ENCODE measurements at regions not wholly inside any gene's neighbourhood (a gene's known extent, or its start where the extent isn't known, plus 50 kb on each side); places are given as distances from the start of the nearest gene placed in this dataset.

- no peak overlapping the region for H3K4me3 Mint-ChIP-seq
- no peaks in the 10 kb centered on the region for H3K36me3 Mint-ChIP-seq
- no peak overlapping the region for H3K27ac Mint-ChIP-seq
- no peak for DNase-seq
- H3K27me3 Mint-ChIP-seq: no peaks in the 10 kb centered on the region
- H3K9me3 Mint-ChIP-seq: no peaks in the 10 kb centered on the region
- H3K4me1 Mint-ChIP-seq: no peaks in the 10 kb centered on the region
Measured at GRCh38 chr5:167814828-167815227, 476.6 kb upstream of the WWC1 start.

- Mint-ChIP-seq H3K9me3 (no peaks in the 10 kb centered on the region), H3K4me3 (no peak overlapping the region), H3K27ac (no peak overlapping the region), H3K27me3 (no peaks in the 10 kb centered on the region), H3K36me3 (no peaks in the 10 kb centered on the region), H3K4me1 (no peaks in the 10 kb centered on the region)
- DNase-seq: no peak
Measured at GRCh38 chr5:167816354-167816753, 475.1 kb upstream of the WWC1 start.

- Mint-ChIP-seq H3K9me3 (no peaks in the 10 kb centered on the region), H3K4me3 (no peak overlapping the region), H3K36me3 (no peaks in the 10 kb centered on the region), H3K4me1 (no peaks in the 10 kb centered on the region), H3K27ac (no peak overlapping the region), H3K27me3 (no peaks in the 10 kb centered on the region)
- no peak for DNase-seq
Measured at GRCh38 chr5:167816864-167817263, 474.6 kb upstream of the WWC1 start.

GRCh38 chr5:167819406-167819805 lies 472.0 kb upstream of the WWC1 start:
- DNase-seq: no peak
- Mint-ChIP-seq H3K27ac (no peak overlapping the region), H3K9me3 (no peaks in the 10 kb centered on the region), H3K4me3 (no peak overlapping the region), H3K36me3 (no peaks in the 10 kb centered on the region), H3K4me1 (no peaks in the 10 kb centered on the region), H3K27me3 (no peaks in the 10 kb centered on the region)

GRCh38 chr5:167820101-167820990 lies 471.1 kb upstream of the WWC1 start:
- Mint-ChIP-seq H3K4me1 (no peaks in the 10 kb centered on the region), H3K36me3 (no peaks in the 10 kb centered on the region), H3K27me3 (no peaks in the 10 kb centered on the region), H3K9me3 (no peaks in the 10 kb centered on the region), H3K27ac (no peak overlapping the region), H3K4me3 (no peak overlapping the region)
- DNase-seq: no peak

GRCh38 chr5:167821151-167821550 lies 470.3 kb upstream of the WWC1 start:
- H3K36me3 Mint-ChIP-seq: no peaks in the 10 kb centered on the region
- H3K27ac Mint-ChIP-seq: no peak overlapping the region
- no peaks in the 10 kb centered on the region for H3K4me1 Mint-ChIP-seq
- DNase-seq: no peak
- no peaks in the 10 kb centered on the region for H3K27me3 Mint-ChIP-seq
- no peaks in the 10 kb centered on the region for H3K9me3 Mint-ChIP-seq
- H3K4me3 Mint-ChIP-seq: no peak overlapping the region

- no peaks in the 10 kb centered on the region for H3K9me3 Mint-ChIP-seq
- H3K36me3 Mint-ChIP-seq: no peaks in the 10 kb centered on the region
- no peak for DNase-seq
- H3K4me3 Mint-ChIP-seq: no peak overlapping the region
- H3K4me1 Mint-ChIP-seq: no peaks in the 10 kb centered on the region
- no peaks in the 10 kb centered on the region for H3K27me3 Mint-ChIP-seq
- no peak overlapping the region for H3K27ac Mint-ChIP-seq
Measured at GRCh38 chr5:167821669-167822068, 469.8 kb upstream of the WWC1 start.

GRCh38 chr5:167822241-167822640 lies 469.2 kb upstream of the WWC1 start:
- H3K27ac Mint-ChIP-seq: no peak overlapping the region
- H3K9me3 Mint-ChIP-seq: no peaks in the 10 kb centered on the region
- DNase-seq: no peak
- H3K4me1 Mint-ChIP-seq: no peaks in the 10 kb centered on the region
- H3K27me3 Mint-ChIP-seq: no peaks in the 10 kb centered on the region
- H3K36me3 Mint-ChIP-seq: no peaks in the 10 kb centered on the region
- H3K4me3 Mint-ChIP-seq: no peak overlapping the region

- no peak for DNase-seq
- H3K36me3 Mint-ChIP-seq: no peaks in the 10 kb centered on the region
- no peaks in the 10 kb centered on the region for H3K27me3 Mint-ChIP-seq
- no peaks in the 10 kb centered on the region for H3K9me3 Mint-ChIP-seq
- no peak overlapping the region for H3K27ac Mint-ChIP-seq
- no peaks in the 10 kb centered on the region for H3K4me1 Mint-ChIP-seq
- no peak overlapping the region for H3K4me3 Mint-ChIP-seq
Measured at GRCh38 chr5:167823405-167823804, 468.0 kb upstream of the WWC1 start.

GRCh38 chr5:167827766-167828165 lies 463.7 kb upstream of the WWC1 start:
- H3K27me3 Mint-ChIP-seq: peaks cover 3% of the 10 kb centered on the region
- no peaks in the 10 kb centered on the region for H3K36me3 Mint-ChIP-seq
- H3K9me3 Mint-ChIP-seq: no peaks in the 10 kb centered on the region

GRCh38 chr5:167831754-167832504 lies 459.5 kb upstream of the WWC1 start:
- Mint-ChIP-seq H3K4me3 (no peak overlapping the region), H3K9me3 (no peaks in the 10 kb centered on the region), H3K27ac (no peak overlapping the region), H3K27me3 (peaks cover 3% of the 10 kb centered on the region), H3K4me1 (no peaks in the 10 kb centered on the region), H3K36me3 (no peaks in the 10 kb centered on the region)
- no peak for DNase-seq

More at GRCh38 chr5:167827766-167828165, 463.7 kb upstream of the WWC1 start:
- H3K4me1 Mint-ChIP-seq: no peaks in the 10 kb centered on the region
- DNase-seq: no peak
- H3K27ac Mint-ChIP-seq: no peak overlapping the region
- H3K4me3 Mint-ChIP-seq: no peak overlapping the region

- no peak overlapping the region for H3K4me3 Mint-ChIP-seq
- H3K9me3 Mint-ChIP-seq: no peaks in the 10 kb centered on the region
- H3K27ac Mint-ChIP-seq: no peak overlapping the region
- H3K4me1 Mint-ChIP-seq: no peaks in the 10 kb centered on the region
- DNase-seq: no peak
- H3K36me3 Mint-ChIP-seq: no peaks in the 10 kb centered on the region
- peaks cover 3% of the 10 kb centered on the region for H3K27me3 Mint-ChIP-seq
Measured at GRCh38 chr5:167832609-167833008, 458.8 kb upstream of the WWC1 start.

- Mint-ChIP-seq H3K27me3 (peaks cover 3% of the 10 kb centered on the region), H3K36me3 (no peaks in the 10 kb centered on the region), H3K27ac (no peak overlapping the region), H3K4me1 (no peaks in the 10 kb centered on the region), H3K9me3 (no peaks in the 10 kb centered on the region), H3K4me3 (no peak overlapping the region)
- no peak for DNase-seq
Measured at GRCh38 chr5:167833456-167833855, 458.0 kb upstream of the WWC1 start.

GRCh38 chr5:167835146-167835545 lies 456.3 kb upstream of the WWC1 start:
- Mint-ChIP-seq H3K4me3 (no peak overlapping the region), H3K27ac (no peak overlapping the region), H3K4me1 (no peaks in the 10 kb centered on the region), H3K27me3 (peaks cover 3% of the 10 kb centered on the region), H3K9me3 (no peaks in the 10 kb centered on the region), H3K36me3 (no peaks in the 10 kb centered on the region)
- no peak for DNase-seq

- H3K27me3 Mint-ChIP-seq: no peaks in the 10 kb centered on the region
- H3K4me1 Mint-ChIP-seq: no peaks in the 10 kb centered on the region
- H3K27ac Mint-ChIP-seq: no peak overlapping the region
- no peaks in the 10 kb centered on the region for H3K9me3 Mint-ChIP-seq
- DNase-seq: no peak
- H3K36me3 Mint-ChIP-seq: no peaks in the 10 kb centered on the region
- H3K4me3 Mint-ChIP-seq: no peak overlapping the region
Measured at GRCh38 chr5:167837127-167837526, 454.3 kb upstream of the WWC1 start.

- no peak for DNase-seq
- no peak overlapping the region for H3K4me3 Mint-ChIP-seq
- H3K27me3 Mint-ChIP-seq: no peaks in the 10 kb centered on the region
- no peaks in the 10 kb centered on the region for H3K36me3 Mint-ChIP-seq
- no peaks in the 10 kb centered on the region for H3K9me3 Mint-ChIP-seq
- no peak overlapping the region for H3K27ac Mint-ChIP-seq
- H3K4me1 Mint-ChIP-seq: no peaks in the 10 kb centered on the region
Measured at GRCh38 chr5:167839065-167839464, 452.4 kb upstream of the WWC1 start.

Measured in activated naive CD8-positive, alpha-beta T cell treated with anti-CD3 and anti-CD28 coated beads for 36 hours (primary cell).